Naive thymus-derived CD8-positive, alpha-beta T cell (primary cell): ENCODE measurements at regions not wholly inside any gene's neighbourhood (a gene's known extent, or its start where the extent isn't known, plus 50 kb on each side); places are given as distances from the start of the nearest gene placed in this dataset.

ENCODE experiments used
- ATAC-seq, 2 donors: fragments of 150-1000 bp; cut with Tn5 transposase in 1 of 2; sonication (Bioruptor Pico), chemical (Tn5 transposase) in 1 of 2; 1 replicate in 1 of 2; 2 replicates in 1 of 2; pipeline ENCODE4 v1.10.0; 2021; ENCODE audit warnings: mild to moderate bottlenecking in 2 of 2, moderate library complexity in 2 of 2
- POLR2A ChIA-PET: fragments of 350-600 bp; sonication (Branson Sonifier 250); formaldehyde crosslinking; loops from one replicate; lab custom pipeline; 2021; ENCODE audit warnings: antibody characterized with exemption; lab: Charles Lee
- DNase-seq, 10 donors: peaks; one replicate each; pipeline versions ENCODE4 v3.0.0 to v3.0.0-alpha.2; 2020 to 2022
- H3K27ac Mint-ChIP-seq, 10 donors: one replicate each; pipeline ENCODE4 v1.8.0; 2020 to 2022; ENCODE audit warnings: mild to moderate bottlenecking in 10 of 10, mixed read lengths in 10 of 10, moderate library complexity in 4 of 10, inconsistent platforms in 1 of 10
- H3K27me3 Mint-ChIP-seq, 5 donors: one replicate each; pipeline ENCODE4 v1.8.0; 2021 to 2022; ENCODE audit warnings: mixed read lengths in 5 of 5
- H3K36me3 Mint-ChIP-seq, 3 donors: one replicate each; pipeline ENCODE4 v1.8.0; 2020 to 2022; ENCODE audit warnings: mixed read lengths in 3 of 3, mild to moderate bottlenecking in 2 of 3, inconsistent platforms in 1 of 3
- H3K4me1 Mint-ChIP-seq, 4 donors: one replicate each; pipeline ENCODE4 v1.8.0; 2021 to 2022; ENCODE audit warnings: mixed read lengths in 4 of 4
- H3K4me3 Mint-ChIP-seq, 10 donors: one replicate each; pipeline ENCODE4 v1.8.0; 2020 to 2022; ENCODE audit warnings: mild to moderate bottlenecking in 10 of 10, mixed read lengths in 10 of 10, moderate library complexity in 6 of 10, inconsistent platforms in 1 of 10
- H3K9me3 Mint-ChIP-seq, 9 donors: one replicate each; pipeline ENCODE4 v1.8.0; 2020 to 2022; ENCODE audit warnings: mixed read lengths in 9 of 9, mild to moderate bottlenecking in 3 of 9, inconsistent platforms in 1 of 9, moderate library complexity in 1 of 9

- Mint-ChIP-seq H3K27me3 (peaks cover 13 to 65% (median 24%) of the 10 kb centered on the region in 5 donors), H3K4me3 (no peak overlapping the region), H3K27ac (no peak overlapping the region), H3K36me3 (no peaks in the 10 kb centered on the region), H3K4me1 (peaks cover 0 to 1% (median 0%) of the 10 kb centered on the region in 4 donors), H3K9me3 (no peaks in the 10 kb centered on the region)
- POLR2A ChIA-PET, result no interaction called here
- ATAC-seq (no peak), DNase-seq (no peak)
Measured at GRCh38 chr11:34564406-34564805, 50.8 kb upstream of the ELF5 start.

DNA sequence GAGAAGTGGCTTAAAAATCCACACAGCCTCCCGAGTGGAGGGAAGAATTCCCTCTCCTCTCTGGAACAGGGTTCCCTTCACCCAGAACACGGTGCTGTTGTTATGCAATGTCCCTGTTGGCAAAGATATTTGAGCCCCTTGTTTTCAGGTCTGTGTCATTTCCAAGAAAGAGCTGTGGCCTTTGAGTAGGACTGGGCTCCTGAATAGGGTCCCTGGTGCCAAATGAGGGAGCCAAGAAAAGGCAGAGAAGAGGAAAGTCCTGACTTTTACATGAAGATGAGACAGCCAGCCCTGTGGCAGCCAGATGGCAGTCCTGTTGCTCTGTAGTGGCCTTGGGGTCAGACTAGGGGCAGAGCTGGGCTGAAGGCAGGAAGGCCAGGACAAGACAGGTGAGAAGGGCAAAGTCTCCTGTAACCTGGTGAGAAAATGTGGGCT is 51.2 kb upstream of the ELF5 start:
- no peak for DNase-seq
- no peak overlapping the region for H3K27ac Mint-ChIP-seq
- H3K4me3 Mint-ChIP-seq, result no peak overlapping the region
- H3K4me1 Mint-ChIP-seq, result peaks cover 0 to 1% (median 0%) of the 10 kb centered on the region in 4 donors
- ATAC-seq, result no peak
- POLR2A ChIA-PET, result no interaction called here
- H3K27me3 Mint-ChIP-seq, result peaks cover 11 to 62% (median 21%) of the 10 kb centered on the region in 5 donors
- no peaks in the 10 kb centered on the region for H3K36me3 Mint-ChIP-seq
- no peaks in the 10 kb centered on the region for H3K9me3 Mint-ChIP-seq

DNA sequence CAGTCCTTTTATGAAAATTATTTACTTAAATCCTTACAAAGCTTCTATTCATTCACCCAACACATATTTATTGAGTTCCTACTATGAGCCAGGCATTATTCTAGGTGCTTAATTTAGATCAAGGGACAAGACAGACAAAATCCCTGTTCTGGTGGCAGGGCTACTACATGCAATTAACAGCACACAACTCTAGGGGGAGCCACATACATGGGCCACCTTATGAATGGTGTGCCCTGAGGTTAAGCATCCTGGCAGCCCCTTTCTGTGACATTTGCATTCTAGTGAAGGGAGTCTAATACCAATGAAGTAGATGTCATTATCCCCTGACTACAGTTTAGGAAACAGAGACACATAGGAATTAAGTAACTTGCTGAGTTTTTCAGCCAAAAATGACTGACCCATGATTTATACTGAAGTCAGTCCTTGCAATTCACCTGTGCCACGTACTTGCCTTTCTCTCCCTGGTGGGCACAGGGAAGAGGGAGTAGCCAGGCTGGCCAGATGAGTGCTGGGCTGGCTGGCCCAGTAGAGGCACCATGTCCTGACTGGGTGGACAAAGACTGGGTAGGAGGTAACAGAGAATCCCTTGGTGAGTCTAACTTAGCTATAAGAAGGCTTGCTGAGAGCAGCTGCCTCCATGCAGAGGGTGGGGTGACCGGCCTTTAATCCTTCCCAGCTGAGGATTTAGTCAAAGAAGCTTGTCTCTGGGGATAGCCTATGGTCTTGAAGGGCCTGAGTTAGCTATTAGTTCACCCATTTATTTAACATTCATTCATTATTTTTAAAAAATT is 52.0 kb upstream of the ELF5 start:
- DNase-seq (no peak), ATAC-seq (no peak)
- H3K27ac Mint-ChIP-seq, result no peak overlapping the region
- H3K27me3 Mint-ChIP-seq, result peaks cover 15 to 62% (median 25%) of the 10 kb centered on the region in 5 donors
- H3K4me3 Mint-ChIP-seq, result no peak overlapping the region
- no peaks in the 10 kb centered on the region for H3K36me3 Mint-ChIP-seq
- peaks cover 0 to 1% (median 0%) of the 10 kb centered on the region in 4 donors for H3K4me1 Mint-ChIP-seq
- H3K9me3 Mint-ChIP-seq, result no peaks in the 10 kb centered on the region
- POLR2A ChIA-PET, result no interaction called here

DNA sequence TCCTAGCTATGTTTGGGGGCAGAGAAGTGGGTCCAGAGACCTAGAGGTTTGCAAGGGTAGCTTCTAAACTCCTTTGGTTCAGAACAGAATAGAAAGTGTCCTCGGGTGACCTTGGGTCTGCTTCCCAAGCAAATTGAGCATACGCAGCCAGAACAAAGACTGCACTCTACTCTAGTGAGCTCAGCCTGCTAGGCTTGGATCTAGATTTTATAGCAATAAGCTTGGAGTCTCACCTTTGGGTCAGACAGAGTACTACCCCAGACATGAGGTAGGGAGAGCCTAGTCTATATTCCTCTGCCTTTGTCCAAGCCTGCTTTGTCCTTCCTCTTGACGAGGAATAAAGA is 52.6 kb upstream of the ELF5 start:
- Mint-ChIP-seq H3K4me1 (peaks cover 0 to 1% (median 0%) of the 10 kb centered on the region in 4 donors), H3K27me3 (peaks cover 16 to 62% (median 24%) of the 10 kb centered on the region in 5 donors), H3K36me3 (no peaks in the 10 kb centered on the region), H3K27ac (no peak overlapping the region), H3K9me3 (no peaks in the 10 kb centered on the region), H3K4me3 (no peak overlapping the region)
- POLR2A ChIA-PET, result no interaction called here
- ATAC-seq (no peak), DNase-seq (no peak)

- Mint-ChIP-seq H3K27ac (no peak overlapping the region), H3K4me3 (no peak overlapping the region), H3K4me1 (peaks cover 0 to 1% (median 0%) of the 10 kb centered on the region in 4 donors), H3K36me3 (no peaks in the 10 kb centered on the region), H3K27me3 (peaks cover 19 to 62% (median 27%) of the 10 kb centered on the region in 5 donors), H3K9me3 (no peaks in the 10 kb centered on the region)
- POLR2A ChIA-PET, result no interaction called here
- ATAC-seq, result no peak
- DNase-seq, result no peak
Measured at GRCh38 chr11:34566736-34567135, 53.1 kb upstream of the ELF5 start.

GRCh38 chr11:34567733-34568132 is 53.2 kb upstream of the EHF start:
- Mint-ChIP-seq H3K27ac (no peak overlapping the region), H3K36me3 (no peaks in the 10 kb centered on the region), H3K4me1 (peaks cover 0 to 1% (median 0%) of the 10 kb centered on the region in 4 donors), H3K9me3 (no peaks in the 10 kb centered on the region), H3K4me3 (no peak overlapping the region), H3K27me3 (peaks cover 20 to 60% (median 22%) of the 10 kb centered on the region in 5 donors)
- POLR2A ChIA-PET, result no interaction called here
- ATAC-seq, result no peak
- DNase-seq, result no peak

DNA sequence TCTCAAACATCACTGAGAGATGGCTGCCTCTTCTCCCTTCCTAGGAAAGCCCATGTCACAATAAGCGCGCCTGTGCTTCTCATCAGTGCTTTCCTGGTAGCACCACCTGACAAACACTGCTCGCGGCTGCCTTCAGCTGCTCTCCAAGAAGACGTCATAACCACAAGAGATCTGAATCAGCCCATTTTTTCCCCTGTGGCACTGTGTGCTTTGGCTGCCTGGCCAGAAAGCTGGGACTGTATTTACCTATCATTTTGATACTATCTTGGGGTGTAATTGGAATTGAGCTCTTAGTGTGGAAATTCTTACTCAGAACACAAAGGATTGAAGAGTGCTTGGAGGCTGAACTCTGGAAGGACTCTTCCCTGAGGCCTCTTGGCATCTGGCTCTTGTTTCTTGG is 50.3 kb upstream of the EHF start:
- H3K27me3 Mint-ChIP-seq, result peaks cover 25 to 65% (median 27%) of the 10 kb centered on the region in 5 donors
- H3K4me3 Mint-ChIP-seq, result no peak overlapping the region
- no peaks in the 10 kb centered on the region for H3K4me1 Mint-ChIP-seq
- no peak overlapping the region for H3K27ac Mint-ChIP-seq
- no peaks in the 10 kb centered on the region for H3K36me3 Mint-ChIP-seq
- ATAC-seq, result no peak
- POLR2A ChIA-PET, result no interaction called here
- no peak for DNase-seq
- no peaks in the 10 kb centered on the region for H3K9me3 Mint-ChIP-seq
